PFSK-1 (cell line): ENCODE measurements at regions not wholly inside any gene's neighbourhood (a gene's known extent, or its start where the extent isn't known, plus 50 kb on each side); places are given as distances from the start of the nearest gene placed in this dataset.

Source experiments
- POLR2AphosphoS5 ChIP-seq: IDR thresholded peaks from 2 replicates; pipeline ENCODE4 v1.6.1; 2012; ENCODE audit warnings: low read depth, mild to moderate bottlenecking, control low read depth, low read length, moderate library complexity
- TAF1 ChIP-seq: IDR thresholded peaks from 2 replicates; pipeline ENCODE4 v1.6.1; 2012; ENCODE audit warnings: low read length, control low read depth, borderline replicate concordance; ENCODE audit not compliant: insufficient read depth

DNA sequence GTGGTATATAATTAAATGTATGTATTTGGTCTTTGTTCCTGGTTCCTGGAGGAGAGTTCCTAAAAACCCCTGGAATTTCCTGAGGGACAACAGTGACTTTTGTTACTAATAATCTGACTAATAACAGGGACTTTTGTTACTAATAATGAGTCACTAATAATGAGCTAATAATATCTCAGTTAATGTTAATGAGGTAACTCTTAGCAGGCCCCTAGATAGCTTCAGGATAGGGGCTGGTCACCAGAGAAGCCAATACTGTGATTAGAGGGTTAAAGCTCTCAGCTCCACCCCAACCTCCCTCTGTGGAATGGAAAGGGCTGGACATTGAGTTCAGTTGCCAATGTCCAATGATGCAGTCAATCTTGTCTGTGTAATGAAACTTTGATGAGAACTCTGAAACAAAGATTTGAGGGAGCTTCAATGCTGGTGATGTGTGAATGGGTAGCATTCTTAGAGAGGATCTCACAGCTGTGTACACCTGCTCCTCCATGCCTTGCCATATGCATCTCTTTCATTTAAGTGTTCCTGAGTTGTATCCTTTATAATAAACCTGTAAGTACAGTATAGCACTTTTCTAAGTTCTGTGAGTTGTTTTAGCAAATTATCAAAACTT, 1431.4 kb upstream of the TENM4 start:
- TF ChIP-seq POLR2AphosphoS5 (no peak), TAF1 (no peak)
